Activated naive CD4-positive, alpha-beta T cell treated with anti-CD3 and anti-CD28 coated beads, Interleukin-2, amount 50 U/mL, for 72 hours (primary cell): ENCODE measurements at regions not wholly inside any gene's neighbourhood (a gene's known extent, or its start where the extent isn't known, plus 50 kb on each side); places are given as distances from the start of the nearest gene placed in this dataset.

Experiments used
- ATAC-seq, 2 donors: fragments of 150-1000 bp; cut with Tn5 transposase; 2 replicates each; pipeline ENCODE4 v1.10.0; 2021; ENCODE audit warnings: mild to moderate bottlenecking in 2 of 2, moderate library complexity in 2 of 2
- DNase-seq, 2 donors: peaks; one replicate each; pipeline ENCODE4 v3.0.0; 2021 to 2022; ENCODE audit warnings: low spot score in 2 of 2
- H3K27ac Mint-ChIP-seq, 2 donors: one replicate each; pipeline ENCODE4 v1.8.0; 2022; ENCODE audit warnings: mild to moderate bottlenecking in 2 of 2, mixed read lengths in 2 of 2
- H3K36me3 Mint-ChIP-seq, 2 donors: one replicate each; pipeline ENCODE4 v1.8.0; 2022; ENCODE audit warnings: mixed read lengths in 2 of 2
- H3K9me3 Mint-ChIP-seq, 2 donors: one replicate each; pipeline ENCODE4 v1.8.0; 2022; ENCODE audit warnings: mixed read lengths in 2 of 2

DNA sequence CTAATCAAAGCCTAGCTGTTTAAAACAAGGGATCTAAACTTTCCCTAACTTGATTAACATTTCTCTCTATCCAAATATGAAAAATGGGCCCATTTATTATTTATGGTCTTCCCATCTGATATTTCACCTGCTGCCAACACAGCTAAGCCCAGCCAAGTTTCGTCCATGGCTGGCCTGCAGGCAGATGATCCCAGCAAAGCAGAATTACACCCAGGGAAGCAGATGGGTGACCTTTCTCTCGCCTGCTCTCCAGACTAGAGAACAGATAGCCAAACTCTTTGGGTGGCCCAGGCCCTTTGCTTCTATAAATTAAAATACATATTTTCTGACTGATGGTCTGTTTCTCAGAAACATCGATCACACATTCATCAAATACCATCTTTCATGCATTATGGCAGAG is 1038.8 kb downstream of the AGBL1 start:
- Mint-ChIP-seq H3K27ac (no peak overlapping the region), H3K9me3 (peaks cover 0 to 3% of the 10 kb centered on the region in 2 donors), H3K36me3 (no peaks in the 10 kb centered on the region)
- DNase-seq (no peak), ATAC-seq (no peak)

DNA sequence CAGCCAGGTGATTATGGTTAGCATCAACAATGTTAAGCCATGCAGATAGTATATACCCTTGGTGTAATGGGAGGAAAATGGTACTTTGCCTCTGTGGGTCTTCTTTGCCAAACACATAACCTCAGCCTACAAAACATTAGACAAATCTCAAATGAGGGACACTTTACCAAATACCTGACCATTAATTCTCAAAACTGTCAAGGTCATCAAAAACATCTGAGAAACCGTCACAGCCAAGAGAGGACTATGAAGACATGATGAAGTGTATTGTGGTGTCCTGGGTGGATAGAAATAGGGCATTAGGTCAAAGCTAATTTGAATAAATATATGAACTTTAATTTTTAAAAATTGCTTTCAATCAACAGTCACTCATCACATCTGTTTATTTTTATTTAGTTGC is 1036.1 kb downstream of the AGBL1 start:
- no peak for ATAC-seq
- Mint-ChIP-seq H3K36me3 (no peaks in the 10 kb centered on the region), H3K9me3 (no peaks in the 10 kb centered on the region), H3K27ac (no peak overlapping the region)
- no peak for DNase-seq

DNA sequence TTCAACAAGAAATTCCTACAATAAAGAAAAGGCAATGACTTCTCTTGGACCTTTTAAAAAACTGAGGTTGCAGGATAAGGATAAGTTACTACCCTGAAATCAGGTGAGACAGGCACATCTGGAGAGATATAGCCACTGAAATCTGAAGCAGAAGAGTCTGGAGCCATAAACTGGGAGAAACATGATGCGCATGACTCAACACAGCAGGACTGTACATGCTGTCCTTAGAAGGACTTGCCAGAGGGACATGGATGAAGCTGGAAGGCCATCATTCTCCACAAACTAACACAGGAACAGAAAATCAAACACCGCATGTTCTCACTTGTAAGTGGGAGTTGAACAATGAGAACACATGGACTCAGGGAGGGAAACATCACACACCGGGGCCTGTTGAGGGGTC is 1020.2 kb downstream of the AGBL1 start:
- DNase-seq (no peak), ATAC-seq (no peak)
- peaks cover 0 to 21% of the 10 kb centered on the region in 2 donors for H3K36me3 Mint-ChIP-seq
- no peak overlapping the region for H3K27ac Mint-ChIP-seq
- peaks cover 0 to 16% of the 10 kb centered on the region in 2 donors for H3K9me3 Mint-ChIP-seq

DNA sequence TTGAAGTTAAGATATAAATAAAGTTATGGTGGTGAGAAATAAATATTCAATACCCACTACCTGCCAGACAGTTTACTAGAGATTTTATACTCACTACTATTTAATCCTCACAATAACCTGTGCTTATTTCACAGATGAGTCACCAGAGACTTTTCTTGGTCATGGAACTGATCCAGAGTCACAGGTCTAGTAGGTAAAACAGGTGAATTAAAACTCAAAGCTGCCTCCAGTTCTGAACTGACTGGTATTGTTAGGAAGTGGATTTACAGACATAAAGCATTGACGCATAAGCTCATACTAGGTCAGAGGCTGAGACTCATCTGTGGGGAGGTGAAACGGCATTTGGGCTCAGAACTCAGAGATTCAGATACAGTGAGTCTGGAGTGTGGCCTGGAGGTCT is 1009.9 kb downstream of the AGBL1 start:
- H3K36me3 Mint-ChIP-seq = no peaks in the 10 kb centered on the region
- H3K9me3 Mint-ChIP-seq = peaks cover 0 to 10% of the 10 kb centered on the region in 2 donors
- DNase-seq (no peak), ATAC-seq (no peak)
- H3K27ac Mint-ChIP-seq = no peak overlapping the region

DNA sequence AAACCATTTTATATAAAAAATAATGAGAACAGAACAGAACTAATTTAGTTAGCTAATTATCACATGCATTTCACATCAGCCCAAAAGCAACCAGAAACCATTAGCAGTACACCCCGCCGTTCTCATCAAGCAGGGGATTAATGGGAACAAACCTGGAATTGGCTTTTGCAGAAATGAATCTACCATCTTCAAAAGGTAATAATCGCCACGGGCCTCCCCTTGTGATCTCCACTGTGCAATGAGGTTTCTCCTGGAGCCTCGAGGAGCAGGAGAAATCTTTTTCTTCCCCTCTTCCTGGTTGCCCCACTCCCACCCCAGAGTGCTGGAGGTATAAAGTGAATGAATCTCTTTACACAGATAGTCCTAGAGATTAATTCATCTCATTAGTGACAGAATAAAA is 1003.5 kb downstream of the AGBL1 start:
- DNase-seq (no peak), ATAC-seq (no peak)
- H3K36me3 Mint-ChIP-seq = no peaks in the 10 kb centered on the region
- no peak overlapping the region for H3K27ac Mint-ChIP-seq
- no peaks in the 10 kb centered on the region for H3K9me3 Mint-ChIP-seq

DNA sequence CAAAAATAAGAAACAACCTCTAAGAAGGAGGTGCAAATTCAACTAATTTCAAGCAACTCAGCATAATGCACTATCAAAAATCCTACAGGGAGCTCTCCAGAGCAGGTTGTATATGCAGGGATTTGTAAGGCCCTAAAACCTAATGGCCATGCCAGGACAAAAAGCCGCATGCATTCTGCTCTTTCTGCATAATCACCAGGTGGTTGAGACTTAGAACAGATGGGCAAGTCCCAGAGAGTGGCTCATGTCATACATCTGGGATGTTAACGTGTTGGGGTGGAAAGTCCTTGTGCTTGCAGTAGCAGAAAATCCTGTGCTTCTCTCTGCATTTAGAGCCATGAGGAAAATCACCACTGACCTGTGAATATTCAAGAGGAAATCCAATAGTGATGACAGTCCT is 1002.9 kb downstream of the AGBL1 start:
- Mint-ChIP-seq H3K27ac (no peak overlapping the region), H3K36me3 (no peaks in the 10 kb centered on the region), H3K9me3 (no peaks in the 10 kb centered on the region)

DNA sequence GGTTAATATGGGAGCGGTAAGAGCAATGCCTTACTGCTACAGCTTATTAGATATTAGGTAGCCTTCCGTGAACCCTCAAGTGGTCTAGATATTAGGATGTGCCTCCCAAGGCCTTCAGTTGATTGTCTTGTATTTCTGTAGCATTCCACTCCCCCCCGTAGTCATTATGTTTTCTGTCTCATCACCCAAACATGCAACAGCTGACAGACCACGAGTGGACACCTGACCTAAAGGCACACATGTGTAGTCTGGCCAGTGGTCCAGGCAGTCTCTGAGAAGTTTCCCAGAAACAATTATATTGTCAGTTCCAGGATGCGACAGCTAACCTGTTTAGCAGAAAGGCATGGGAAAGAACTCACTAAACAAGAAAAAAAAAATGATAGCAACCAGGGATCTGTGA is 1000.9 kb downstream of the AGBL1 start:
- no peak overlapping the region for H3K27ac Mint-ChIP-seq
- ATAC-seq = no peak
- DNase-seq = no peak
- H3K9me3 Mint-ChIP-seq = no peaks in the 10 kb centered on the region
- no peaks in the 10 kb centered on the region for H3K36me3 Mint-ChIP-seq

More for the DNA sequence above, 1002.9 kb downstream of the AGBL1 start:
- ATAC-seq = no peak
- DNase-seq = no peak
